Mucosa of gallbladder (tissue), 1 donor: ENCODE measurements at regions not wholly inside any gene's neighbourhood (a gene's known extent, or its start where the extent isn't known, plus 50 kb on each side); places are given as distances from the start of the nearest gene placed in this dataset.

Experiments
- DNase-seq: peaks from one replicate; pipeline ENCODE4 v3.0.0-alpha.2; 2020; ENCODE audit warnings: low spot score
- donor health status: DM: no; HTN: no; CAD: no.

- DNase-seq = no peak
Observed at GRCh38 chr9:16951502-16951901, 81.0 kb upstream of the BNC2 start.

- no peak for DNase-seq
Observed at GRCh38 chr9:16950051-16950450, 79.6 kb upstream of the BNC2 start.

GRCh38 chr9:16930578-16930977 lies 60.1 kb upstream of the BNC2 start:
- DNase-seq = no peak

- DNase-seq = no peak
Observed at GRCh38 chr9:16928179-16928945, 57.9 kb upstream of the BNC2 start.

GRCh38 chr9:16925426-16925825 lies 55.0 kb upstream of the BNC2 start:
- no peak for DNase-seq

GRCh38 chr9:16924311-16924915 lies 53.9 kb upstream of the BNC2 start:
- no peak for DNase-seq

GRCh38 chr9:16921855-16922254 lies 51.4 kb upstream of the BNC2 start:
- DNase-seq = no peak
